GM12873 (cell line): ENCODE measurements at regions not wholly inside any gene's neighbourhood (a gene's known extent, or its start where the extent isn't known, plus 50 kb on each side); places are given as distances from the start of the nearest gene placed in this dataset.

Experiments
- TF ChIP-seq, protein P1 (sequence below): IDR thresholded peaks from 2 replicates; pipeline ENCODE4 v1.5.1; 2012; ENCODE audit warnings: low read depth, mild to moderate bottlenecking, moderate library complexity, low read length, control low read depth; ENCODE audit not compliant: insufficient read depth; ENCODE audit errors: missing control alignments

DNA sequence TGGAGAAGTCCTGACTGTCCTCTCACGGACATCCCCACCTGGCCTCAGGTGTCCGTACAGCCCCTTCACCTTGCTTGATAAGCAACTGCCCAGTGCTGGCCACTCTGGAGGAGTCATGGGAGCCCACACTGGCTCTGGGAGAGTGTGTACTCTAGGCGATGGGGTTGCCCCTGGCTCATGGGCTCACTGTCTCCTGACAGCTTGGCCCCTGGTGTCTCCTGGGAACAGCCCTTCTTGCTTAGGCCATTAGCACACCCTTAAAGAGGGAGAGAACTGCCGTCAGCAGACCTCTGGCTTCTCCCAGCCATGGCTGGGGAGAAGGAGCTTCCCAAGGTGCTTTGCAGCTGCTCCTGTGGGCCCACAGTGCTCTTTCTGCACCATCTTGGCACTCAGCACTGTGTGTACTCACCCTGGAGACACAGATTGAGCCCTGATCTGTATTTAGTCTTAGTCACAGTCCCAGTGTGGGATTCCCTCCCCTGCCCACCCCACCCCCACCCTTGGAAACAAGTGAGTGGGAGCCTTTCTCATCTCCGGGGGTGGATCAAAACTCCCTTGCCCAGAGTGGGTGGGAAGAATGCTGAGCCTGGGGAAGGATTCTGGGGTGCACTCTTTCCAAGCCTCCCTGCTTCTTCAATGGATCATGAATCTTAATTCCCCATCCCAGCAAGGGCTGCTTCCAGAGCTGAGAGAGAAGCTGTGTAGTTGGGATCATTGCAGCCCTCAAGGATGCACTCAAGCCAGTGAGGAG is 83.5 kb upstream of the ADPGK start:
- TF ChIP-seq, protein P1, sequence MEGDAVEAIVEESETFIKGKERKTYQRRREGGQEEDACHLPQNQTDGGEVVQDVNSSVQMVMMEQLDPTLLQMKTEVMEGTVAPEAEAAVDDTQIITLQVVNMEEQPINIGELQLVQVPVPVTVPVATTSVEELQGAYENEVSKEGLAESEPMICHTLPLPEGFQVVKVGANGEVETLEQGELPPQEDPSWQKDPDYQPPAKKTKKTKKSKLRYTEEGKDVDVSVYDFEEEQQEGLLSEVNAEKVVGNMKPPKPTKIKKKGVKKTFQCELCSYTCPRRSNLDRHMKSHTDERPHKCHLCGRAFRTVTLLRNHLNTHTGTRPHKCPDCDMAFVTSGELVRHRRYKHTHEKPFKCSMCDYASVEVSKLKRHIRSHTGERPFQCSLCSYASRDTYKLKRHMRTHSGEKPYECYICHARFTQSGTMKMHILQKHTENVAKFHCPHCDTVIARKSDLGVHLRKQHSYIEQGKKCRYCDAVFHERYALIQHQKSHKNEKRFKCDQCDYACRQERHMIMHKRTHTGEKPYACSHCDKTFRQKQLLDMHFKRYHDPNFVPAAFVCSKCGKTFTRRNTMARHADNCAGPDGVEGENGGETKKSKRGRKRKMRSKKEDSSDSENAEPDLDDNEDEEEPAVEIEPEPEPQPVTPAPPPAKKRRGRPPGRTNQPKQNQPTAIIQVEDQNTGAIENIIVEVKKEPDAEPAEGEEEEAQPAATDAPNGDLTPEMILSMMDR, result no peak

DNA sequence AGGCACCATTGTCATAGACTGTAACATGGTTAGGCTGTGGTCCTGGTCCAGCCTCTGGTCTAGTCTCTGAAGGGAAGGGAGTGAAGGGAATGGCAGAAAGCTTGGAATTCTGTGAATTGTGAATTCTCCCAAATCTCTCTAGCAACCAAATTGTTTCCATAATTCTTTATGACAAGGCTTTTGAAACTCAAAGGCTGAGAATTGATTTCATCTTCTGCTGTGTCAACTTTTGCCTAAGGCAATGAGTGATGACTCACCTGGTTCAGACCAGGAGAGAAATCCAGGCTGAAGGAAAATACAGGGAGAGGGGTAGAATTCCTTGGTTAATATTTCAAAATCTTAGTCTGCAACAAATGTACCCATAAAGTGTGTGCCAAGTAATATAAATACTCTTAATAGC is 82.6 kb upstream of the ADPGK start:
- TF ChIP-seq, protein P1, result no peak

DNA sequence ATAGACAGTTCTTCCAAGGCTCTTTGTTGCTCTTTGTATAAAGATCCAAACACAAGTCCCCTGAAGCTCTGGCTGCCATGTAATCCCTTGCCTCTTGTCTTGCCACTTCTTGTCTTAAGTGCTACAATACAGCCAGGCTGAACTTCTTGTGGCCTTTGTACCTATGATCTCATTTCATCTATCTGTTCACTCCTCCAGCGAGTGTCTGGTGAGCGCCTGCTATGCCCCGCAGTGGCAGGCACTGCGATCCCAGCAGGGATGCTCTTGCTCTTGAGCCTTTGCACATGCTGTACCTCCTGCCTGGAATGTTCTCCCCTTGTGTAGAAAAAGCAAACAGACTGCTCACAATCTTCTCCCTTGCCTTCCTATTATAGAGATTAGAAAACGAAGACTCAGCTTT is 81.9 kb upstream of the ADPGK start:
- TF ChIP-seq, protein P1, result no peak

DNA sequence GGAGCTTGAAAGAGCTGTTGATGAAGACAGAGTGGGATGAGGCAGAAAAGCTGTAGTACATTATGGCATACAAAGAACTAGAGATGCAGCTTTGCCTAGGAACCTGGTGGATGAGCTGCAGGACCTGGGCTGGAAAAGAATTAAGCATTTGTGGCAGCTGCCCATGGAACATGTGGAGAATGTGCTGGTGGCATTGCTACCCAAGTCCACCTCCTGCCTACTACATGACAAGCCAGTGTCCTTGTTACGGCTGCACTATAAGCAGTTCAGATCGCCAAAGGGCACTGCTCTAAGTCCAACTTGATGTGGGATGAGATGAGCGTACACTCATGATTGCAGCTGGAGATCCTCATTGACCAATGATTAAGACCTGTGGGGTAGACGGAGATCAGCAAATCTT is 81.1 kb upstream of the ADPGK start:
- TF ChIP-seq, protein P1, result no peak

DNA sequence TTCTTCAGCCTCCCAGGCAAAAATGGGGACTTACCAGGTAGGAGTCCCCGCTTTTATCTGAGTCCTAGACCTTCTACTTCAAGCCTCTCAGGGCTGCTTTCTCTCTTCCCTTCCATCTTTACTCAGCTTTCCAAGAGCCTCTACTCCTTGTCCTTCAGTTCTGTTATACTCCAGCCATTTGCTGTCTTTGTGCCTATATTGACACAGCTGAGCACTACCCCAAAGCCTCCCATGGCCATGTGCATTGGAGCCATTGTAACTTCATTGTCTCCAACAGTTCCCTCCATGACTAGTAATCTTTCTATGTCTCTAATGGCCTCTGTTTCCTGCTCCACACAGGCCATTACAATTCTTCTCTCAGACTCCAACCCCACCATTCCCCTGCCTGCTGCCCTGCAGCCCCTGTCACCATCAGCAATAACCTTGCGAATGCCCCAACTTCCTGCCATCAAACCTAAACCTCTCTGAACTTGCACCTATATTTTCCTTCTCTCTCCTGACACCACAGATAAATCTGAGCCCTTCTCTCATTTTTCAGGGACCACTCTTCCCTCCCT is 77.9 kb upstream of the ADPGK start:
- TF ChIP-seq, protein P1, result no peak

DNA sequence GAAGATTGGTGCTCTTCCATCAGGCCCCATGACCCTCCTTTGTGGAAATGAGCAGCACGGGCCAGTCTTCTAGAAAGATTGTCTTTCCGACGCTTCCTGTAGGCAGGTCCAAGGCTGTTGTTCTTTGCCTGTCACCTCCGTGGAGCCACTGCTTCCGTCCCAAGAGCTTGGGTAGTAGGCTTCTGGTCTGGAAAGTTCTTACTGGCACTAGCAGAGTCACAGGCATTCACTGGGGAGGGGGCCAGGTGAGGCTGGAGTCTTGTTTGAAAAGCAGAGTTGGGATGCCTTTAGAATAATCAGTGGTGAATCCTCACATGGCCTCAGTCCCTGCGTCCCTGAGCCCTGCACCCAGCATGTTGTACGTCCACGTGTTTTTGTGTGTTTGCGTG is 76.2 kb upstream of the ADPGK start:
- TF ChIP-seq, protein P1, result no peak

DNA sequence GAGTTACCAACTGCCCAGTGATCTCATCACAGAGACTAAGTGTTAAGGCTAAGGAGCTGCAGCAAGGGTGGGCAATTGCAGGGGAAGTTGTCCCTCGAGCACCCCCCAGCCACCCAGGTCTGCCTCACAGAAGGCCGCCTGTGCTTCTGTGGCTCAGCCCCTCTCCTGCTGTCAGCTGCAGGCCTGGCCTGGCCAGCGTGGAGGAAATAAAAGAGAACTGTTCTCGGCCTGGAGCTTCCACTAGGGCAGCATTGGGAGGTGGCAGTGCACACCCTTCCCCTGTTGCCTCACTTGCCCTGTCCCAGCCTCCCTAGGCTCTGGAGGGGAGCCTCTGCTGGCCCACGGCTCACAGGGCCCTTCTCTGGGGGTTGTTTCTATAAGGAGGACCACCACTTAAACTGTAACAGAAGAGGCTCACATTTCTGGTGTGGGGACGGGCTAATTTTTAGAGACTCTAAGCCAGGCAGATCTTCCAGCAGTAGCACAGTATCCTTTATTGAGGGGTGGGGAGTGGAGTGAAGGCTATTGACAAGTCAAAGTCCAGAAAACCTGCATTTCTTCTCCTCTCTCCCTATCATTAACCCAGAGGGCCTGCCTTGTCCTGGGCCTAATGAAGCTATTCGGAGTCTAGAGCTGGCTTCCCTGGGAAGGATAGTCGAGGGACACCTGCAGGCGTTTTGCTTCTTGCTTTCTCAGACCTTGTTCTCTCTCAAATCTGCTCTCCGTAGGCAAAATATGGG is 75.6 kb upstream of the ADPGK start:
- TF ChIP-seq, protein P1, result no peak
